ENCODE measurements at regions not wholly inside any gene's neighbourhood (a gene's known extent, or its start where the extent isn't known, plus 50 kb on each side); places are given as distances from the start of the nearest gene placed in this dataset.
"Not testable (repeated sequence)": the region's sequence is repeated elsewhere in the genome, so short reads cannot be mapped to it uniquely, and the experiment has no call there.

GRCh38 chr7:51386806-51387568 is 70.4 kb upstream of the COBL start:
- DNase-seq = not testable (repeated sequence)

GRCh38 chr7:51386184-51386583 is 69.6 kb upstream of the COBL start:
- DNase-seq = not testable (repeated sequence)

- DNase-seq = not testable (repeated sequence)
Measured at GRCh38 chr7:51382243-51382642, 65.6 kb upstream of the COBL start.

- no peak for DNase-seq
Measured at GRCh38 chr7:51376420-51377092, 59.9 kb upstream of the COBL start.

- no peak for DNase-seq
Measured at GRCh38 chr7:51374936-51375335, 58.3 kb upstream of the COBL start.

GRCh38 chr7:51373607-51374006 is 57.0 kb upstream of the COBL start:
- DNase-seq = not testable (repeated sequence)

- no peak for DNase-seq
Measured at GRCh38 chr7:51369746-51370145, 53.1 kb upstream of the COBL start.

- DNase-seq = not testable (repeated sequence)
Measured at GRCh38 chr7:51369228-51369627, 52.6 kb upstream of the COBL start.

GRCh38 chr7:51368334-51368733 is 51.7 kb upstream of the COBL start:
- no peak for DNase-seq

- DNase-seq = no peak
Measured at GRCh38 chr7:51367614-51367968, 51.0 kb upstream of the COBL start.

- peak; percentile 42 for DNase-seq
Measured at GRCh38 chr7:51366930-51367613, 50.5 kb upstream of the COBL start.

All from NCI-H446 treated with DMSO at 0.1 percent for 48 hours (cell line).